ENCODE measurements at regions not wholly inside any gene's neighbourhood (a gene's known extent, or its start where the extent isn't known, plus 50 kb on each side); places are given as distances from the start of the nearest gene placed in this dataset.

DNA sequence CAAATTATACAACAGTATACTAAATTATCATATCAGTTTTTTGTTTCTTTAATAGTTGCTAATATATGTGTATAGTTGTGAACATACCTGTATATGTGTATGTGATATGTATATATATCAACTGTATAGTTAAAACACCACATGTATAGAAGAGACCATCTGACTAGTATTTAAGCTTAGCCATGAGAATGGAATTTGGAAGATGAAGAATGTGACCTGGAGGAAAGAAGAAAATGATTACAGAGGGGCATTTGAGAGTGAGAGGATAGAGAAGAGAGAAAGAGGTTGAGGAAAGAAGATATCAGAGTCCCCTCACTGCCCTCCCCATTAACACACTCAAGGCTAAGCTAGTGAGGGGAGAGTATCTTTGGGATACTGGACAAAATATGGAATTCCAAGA is 335.9 kb downstream of the BCKDHB start:
- TF ChIP-seq, protein P1, sequence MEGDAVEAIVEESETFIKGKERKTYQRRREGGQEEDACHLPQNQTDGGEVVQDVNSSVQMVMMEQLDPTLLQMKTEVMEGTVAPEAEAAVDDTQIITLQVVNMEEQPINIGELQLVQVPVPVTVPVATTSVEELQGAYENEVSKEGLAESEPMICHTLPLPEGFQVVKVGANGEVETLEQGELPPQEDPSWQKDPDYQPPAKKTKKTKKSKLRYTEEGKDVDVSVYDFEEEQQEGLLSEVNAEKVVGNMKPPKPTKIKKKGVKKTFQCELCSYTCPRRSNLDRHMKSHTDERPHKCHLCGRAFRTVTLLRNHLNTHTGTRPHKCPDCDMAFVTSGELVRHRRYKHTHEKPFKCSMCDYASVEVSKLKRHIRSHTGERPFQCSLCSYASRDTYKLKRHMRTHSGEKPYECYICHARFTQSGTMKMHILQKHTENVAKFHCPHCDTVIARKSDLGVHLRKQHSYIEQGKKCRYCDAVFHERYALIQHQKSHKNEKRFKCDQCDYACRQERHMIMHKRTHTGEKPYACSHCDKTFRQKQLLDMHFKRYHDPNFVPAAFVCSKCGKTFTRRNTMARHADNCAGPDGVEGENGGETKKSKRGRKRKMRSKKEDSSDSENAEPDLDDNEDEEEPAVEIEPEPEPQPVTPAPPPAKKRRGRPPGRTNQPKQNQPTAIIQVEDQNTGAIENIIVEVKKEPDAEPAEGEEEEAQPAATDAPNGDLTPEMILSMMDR (IDR thresholded peaks at IDR 0.05; ENCODE audit: extremely low read depth, missing control alignments): no peak
- DNase-seq (ENCODE audit: low spot score): no peak

DNA sequence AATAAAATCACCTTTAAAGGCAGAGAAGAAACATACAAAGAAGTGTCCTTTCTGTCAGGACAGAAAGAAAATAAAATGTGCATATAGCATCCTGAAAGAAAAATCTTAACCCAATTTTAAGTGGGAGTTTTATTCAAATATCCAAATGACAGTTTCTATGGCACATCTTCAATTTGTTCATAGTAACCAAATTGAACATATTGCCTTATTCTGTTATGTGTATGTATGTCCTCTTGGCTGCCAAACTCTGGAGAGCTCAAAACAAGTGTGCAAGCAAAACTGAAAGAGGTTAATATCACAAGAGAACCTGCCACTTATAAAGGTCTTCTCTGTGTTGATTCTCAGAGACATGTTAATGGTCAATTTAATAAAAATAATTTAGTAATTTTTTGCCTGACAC is 334.7 kb downstream of the BCKDHB start:
- TF ChIP-seq, protein P1 (IDR thresholded peaks at IDR 0.05; ENCODE audit: extremely low read depth, missing control alignments): no peak
- DNase-seq (ENCODE audit: low spot score): no peak

DNA sequence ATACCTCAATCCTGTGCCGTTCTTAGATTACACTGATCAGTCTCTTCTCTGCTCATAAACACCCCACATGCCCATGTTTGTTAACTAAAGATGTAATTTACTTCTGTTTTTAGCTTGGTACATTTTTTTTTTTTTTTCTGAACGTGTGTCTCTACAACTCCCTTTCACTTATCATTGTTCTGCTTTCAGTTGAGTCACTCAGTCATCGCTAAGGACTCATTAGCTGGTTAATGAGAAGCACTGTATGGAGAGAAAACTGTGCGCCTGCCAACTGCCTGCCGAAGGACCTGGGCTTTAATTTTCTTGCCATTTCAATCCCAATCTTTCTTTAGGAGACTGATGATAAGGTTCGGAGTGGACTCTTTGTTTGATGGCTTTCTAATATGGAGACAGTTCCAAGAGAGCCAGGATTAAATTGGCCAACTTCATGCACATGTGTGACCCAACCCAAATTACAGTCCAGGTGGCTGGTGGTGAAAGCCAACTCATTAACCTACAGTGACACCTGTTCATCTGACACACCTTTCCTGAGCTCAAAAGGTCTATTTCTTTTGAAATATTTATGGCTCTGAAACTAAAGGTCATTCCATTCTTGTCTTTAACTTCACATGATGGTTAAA is 334.1 kb downstream of the BCKDHB start:
- DNase-seq (ENCODE audit: low spot score): no peak
- TF ChIP-seq, protein P1 (IDR thresholded peaks at IDR 0.05; ENCODE audit: extremely low read depth, missing control alignments): no peak

DNA sequence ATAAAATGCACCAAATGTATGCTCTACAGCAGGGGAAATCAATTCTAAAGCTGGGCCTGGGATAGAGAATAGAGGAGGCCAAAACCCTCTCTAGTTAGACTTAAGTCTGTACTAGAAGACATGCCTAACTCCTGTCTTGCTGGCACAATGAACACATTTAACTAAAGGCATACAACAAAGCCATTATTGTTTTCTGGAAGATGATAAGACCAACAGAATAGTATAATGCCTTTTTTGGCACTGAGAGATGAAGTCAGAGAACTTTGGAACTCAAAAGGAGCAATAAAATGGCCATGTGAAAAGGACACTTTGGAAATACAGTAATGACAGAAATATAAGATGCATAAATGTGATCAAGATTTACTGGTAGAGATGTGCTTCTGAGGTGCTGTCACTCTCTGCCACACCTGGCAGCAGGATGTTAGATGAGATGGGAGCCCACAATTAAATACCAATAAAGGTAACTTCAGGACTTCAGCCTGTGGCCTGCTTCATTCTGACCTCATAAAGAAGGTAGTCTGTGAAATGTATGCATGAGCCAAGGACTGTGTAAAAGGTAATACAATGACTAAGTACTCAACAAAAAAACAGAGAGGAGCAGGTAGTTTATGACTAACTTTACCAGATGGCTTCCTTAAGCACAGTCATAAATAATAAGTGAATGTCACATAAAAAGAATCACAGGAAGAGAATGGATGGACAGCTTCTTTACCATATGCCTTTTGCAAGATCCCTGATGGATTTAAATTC is 333.4 kb downstream of the BCKDHB start:
- DNase-seq (ENCODE audit: low spot score): no peak
- TF ChIP-seq, protein P1 (IDR thresholded peaks at IDR 0.05; ENCODE audit: extremely low read depth, missing control alignments): no peak

DNA sequence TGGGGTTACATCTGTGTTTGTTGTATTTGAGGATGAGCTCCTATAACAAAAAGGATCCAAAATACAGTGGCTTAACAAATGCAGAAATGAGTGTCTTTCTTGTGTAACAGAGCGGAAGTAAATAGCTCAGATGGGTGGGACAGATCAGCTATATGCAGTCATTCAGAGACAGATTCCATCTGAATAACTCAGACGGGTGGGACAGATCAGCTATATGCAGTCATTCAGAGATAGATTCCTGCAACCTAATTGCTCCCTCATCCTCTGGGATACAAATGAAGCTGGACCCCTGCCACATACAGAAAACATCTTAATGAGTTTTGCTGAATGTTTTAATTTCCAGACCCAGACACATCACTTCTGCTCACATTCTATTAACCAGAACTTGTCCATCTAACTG is 332.3 kb downstream of the BCKDHB start:
- no peak for DNase-seq (ENCODE audit: low spot score)

DNA sequence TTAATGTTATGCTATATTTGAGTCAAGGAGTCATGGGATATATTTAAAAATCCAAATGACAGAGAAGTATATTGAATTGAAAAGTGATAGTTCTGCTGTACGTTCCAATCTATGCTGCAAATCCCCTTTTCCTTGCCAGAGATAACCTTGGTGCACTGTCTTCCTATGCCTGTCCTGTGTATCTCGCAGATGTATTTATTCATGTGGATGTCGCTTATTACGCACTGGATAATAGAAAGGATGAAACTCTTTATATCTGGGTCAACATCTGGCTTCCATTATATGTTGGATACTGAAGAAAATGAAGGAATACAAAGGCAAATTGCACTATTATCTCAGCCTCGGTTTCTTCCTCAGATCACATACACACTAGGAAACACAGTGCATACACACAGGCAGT is 331.3 kb downstream of the BCKDHB start:
- TF ChIP-seq, protein P1 (IDR thresholded peaks at IDR 0.05; ENCODE audit: extremely low read depth, missing control alignments): no peak
- DNase-seq (ENCODE audit: low spot score): no peak

More for the DNA sequence above, 332.3 kb downstream of the BCKDHB start:
- TF ChIP-seq, protein P1 (IDR thresholded peaks at IDR 0.05; ENCODE audit: extremely low read depth, missing control alignments): no peak

DNA sequence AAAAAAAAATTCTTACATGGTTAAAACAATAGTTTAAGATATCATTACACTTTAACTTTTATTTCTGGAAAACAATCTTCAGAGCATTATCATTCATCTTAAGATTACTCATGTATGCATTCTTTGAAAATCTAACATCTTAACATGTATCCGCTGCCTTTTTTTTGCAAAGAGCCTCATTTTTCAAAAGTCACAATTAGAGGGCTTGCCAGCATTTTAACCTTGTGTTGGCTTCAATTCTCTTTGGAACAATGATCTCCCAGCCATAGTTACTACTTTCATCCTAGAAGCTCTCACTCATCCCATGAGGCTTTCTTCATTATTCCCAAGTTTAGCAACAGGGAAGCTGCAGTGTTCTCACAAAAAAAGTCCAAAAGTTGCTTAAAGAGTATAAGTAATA is 330.8 kb downstream of the BCKDHB start:
- TF ChIP-seq, protein P1 (IDR thresholded peaks at IDR 0.05; ENCODE audit: extremely low read depth, missing control alignments): no peak
- no peak for DNase-seq (ENCODE audit: low spot score)

All from GM20000 (cell line).